CD4-positive, alpha-beta T cell treated with Interleukin-17A for 4 hours (primary cell): ENCODE measurements at regions not wholly inside any gene's neighbourhood (a gene's known extent, or its start where the extent isn't known, plus 50 kb on each side); places are given as distances from the start of the nearest gene placed in this dataset.

Experiments
- DNase-seq: peaks from one replicate; pipeline ENCODE4 v3.0.0-alpha.2; 2020; ENCODE audit warnings: mixed read lengths

DNA sequence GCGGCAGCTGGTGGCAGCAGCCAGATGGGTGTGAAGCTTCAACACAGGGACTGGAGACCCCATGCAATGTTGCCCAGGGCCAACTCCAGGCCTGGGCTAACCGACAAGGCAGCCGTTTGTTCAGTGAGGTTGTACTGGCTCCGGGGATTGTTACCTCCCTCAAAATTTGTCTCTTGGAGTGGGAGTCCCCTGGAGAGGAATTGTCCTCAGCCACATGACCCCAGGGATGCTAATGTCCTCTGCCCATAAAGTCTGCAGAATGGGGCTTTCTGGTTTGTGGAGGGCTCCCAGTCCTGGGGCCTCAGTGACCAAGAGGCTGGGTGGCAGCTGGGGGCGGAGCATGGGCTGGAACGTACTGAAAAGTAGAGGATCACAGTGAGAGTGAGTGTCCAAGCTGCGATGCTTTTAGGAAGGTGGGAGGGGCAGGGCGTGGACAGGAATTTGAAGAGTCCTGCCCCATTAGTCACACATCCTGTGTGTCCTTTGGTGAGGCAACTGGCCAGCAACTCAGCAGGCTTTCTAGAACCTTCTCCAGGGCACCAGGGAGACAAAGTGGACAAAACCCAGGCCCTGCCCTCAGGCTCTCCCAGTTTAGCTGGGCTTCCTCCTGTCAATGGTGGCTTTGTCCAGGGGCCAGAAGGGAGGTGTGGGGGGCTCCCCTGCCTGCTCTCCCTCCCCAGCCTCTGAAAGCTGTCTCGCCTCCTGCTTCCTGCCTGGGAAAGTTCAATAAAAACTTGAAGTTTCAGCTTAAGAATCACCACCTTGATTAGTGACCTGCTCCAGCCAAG, 114.0 kb downstream of the NSG2 start:
- DNase-seq = no peak

DNA sequence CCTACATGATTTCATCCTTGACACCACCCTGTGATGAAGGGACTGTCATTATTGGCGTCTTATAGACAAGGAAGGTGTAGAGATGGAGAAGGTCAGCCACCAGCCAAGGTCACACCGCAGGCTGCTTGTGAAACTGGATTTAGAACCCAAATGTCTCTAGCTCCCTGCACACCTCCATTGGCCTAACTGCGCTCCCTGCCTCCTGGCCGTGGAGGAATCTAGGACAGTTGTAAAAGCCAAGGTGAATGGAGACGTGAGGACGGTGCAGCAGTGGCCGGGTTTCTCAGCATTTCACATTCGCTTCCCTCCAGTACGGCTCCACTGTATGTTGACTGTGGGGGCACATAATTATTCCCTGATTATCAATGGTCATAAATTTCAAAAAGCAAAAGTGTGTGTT, 119.9 kb downstream of the NSG2 start:
- no peak for DNase-seq

- DNase-seq = no peak
Observed at GRCh38 chr5:174166231-174167079, 120.9 kb downstream of the NSG2 start.

- no peak for DNase-seq
Observed at GRCh38 chr5:174167080-174167910, 121.8 kb downstream of the NSG2 start.

DNA sequence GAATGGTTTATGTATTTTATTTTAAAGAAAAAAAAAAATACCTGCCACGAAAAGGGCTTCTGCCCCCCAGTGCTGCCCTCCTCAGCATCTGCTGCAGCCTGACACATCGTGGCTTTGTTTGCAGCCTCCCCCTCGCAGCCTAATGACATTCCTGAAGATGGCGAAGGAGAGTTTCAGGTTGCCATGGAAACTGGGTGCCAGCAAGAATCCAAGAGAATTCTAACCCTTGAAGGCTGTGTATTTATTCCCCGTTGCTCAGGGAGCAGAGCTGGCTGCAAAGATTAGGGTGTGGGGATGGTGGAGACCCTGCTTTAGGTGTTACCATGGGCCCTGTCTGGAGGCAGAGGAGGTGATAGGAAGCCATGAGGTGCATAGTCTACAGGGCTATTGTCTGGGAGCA, 126.6 kb downstream of the NSG2 start:
- DNase-seq = no peak

GRCh38 chr5:174172566-174172965, 127.1 kb downstream of the NSG2 start:
- DNase-seq = no peak

DNA sequence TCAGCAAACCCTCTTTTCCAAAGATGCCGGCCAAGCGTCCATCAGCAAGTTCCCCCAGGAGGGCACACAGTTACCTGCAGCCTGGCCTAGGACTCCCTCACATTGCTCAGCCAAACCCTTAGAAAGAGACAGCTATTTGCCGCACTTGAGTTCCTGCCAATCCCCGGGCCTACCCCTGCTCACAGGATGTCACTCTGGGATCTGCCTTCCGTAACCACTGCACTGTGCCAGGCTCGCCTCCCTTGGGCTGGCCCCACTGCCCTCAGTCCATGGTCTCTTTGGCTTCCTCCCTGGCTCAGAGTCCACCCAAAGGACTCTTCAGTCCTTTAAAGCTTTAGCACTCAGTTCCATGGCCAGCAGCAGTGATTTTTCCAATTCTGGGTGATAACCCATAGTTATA, 128.3 kb downstream of the NSG2 start:
- no peak for DNase-seq

DNA sequence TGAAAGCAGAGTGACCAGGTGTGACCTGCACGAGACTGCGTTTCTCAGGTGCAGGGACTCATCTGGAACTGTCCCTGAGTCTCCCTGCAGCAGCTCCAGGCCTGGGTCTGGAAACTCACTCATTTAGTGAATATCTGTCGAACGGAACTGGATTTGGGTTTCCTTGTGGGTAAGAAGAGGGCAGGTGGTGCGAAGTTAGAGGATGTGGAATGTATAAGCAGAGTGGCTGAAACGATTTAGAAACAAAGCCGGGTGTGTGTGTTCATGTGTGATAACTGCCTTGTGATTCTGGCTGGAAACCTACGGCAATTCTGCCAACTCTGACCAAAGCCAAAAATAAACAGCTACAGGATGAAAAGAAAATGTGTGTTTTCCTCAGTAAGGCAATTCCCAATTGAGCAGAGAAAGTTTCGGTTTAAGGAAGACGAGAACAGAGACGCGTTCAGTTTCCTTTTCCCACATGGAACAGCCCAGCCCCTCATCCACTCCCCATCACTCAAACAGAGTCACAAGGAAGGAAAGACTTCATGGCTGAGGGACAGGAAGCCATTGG, 130.3 kb downstream of the NSG2 start:
- DNase-seq = no peak

- no peak for DNase-seq
Observed at GRCh38 chr5:174176511-174176910, 131.0 kb downstream of the NSG2 start.

DNA sequence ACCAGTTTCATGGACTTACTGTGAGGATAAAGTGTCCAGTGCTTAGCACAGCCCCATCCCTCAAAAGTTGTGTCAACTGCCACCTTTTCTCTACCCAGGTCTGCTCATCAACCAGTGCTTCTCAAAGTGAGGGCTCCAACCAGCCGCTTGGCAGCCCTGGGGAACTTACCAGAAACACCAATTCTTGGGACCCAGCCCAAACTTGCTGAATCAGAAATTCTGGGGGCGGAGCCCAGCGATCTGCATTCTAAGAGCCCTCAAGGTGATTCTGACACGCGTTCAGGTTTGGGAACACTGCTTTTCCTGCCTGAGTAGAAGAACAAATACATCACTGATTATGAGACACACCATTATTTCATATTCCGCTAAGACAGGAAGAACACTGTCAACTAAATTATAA, 132.0 kb downstream of the NSG2 start:
- DNase-seq = no peak

DNA sequence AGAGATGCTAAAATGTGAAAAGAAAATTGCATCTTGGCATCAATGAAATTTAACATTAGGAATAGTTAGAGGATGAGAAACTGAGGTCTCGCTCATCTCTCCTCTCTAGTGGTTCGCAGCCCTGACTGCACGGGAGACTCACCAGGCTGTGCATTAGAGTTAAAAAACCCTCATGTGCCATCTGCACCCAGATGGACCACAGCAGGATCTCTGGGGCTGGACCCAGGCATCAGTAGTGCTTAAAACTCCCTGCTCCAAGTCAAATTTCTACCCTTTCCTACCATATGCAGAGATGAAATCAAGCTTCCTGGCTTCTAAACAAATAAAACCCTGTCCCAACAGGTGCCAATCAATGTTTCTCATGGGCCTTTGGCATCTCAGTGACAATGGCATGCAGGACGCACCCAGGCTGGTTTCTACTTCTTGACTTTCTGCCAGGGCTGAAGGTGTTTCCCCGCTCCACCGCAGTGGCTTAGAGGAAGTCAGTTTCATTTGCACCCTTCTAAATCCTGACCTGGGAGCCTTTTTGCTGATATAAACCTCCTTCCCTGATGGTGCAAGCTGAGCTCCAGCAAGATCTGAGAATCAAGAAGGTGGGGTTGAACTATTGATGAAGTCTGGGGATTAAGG, 132.6 kb downstream of the NSG2 start:
- DNase-seq = no peak

DNA sequence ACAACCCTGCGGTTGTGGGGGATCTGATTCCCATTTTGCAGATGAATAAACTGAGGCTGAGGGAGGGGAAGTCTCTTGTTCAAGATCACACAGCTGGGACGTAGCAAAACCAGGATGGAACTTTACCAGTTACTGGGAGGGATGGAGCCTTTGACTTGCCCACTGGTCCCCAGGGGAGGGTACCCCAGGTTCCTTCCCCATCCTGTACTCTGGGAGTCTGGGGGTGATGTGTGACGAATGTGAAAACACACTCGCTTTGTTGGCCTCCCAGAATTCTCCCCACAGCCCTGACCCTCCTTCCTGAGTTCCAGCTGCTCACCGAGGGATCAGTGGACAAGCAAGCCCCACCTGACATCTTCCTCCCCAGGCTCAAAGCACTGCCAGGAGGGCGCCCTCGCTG, 135.1 kb downstream of the NSG2 start:
- DNase-seq = no peak

DNA sequence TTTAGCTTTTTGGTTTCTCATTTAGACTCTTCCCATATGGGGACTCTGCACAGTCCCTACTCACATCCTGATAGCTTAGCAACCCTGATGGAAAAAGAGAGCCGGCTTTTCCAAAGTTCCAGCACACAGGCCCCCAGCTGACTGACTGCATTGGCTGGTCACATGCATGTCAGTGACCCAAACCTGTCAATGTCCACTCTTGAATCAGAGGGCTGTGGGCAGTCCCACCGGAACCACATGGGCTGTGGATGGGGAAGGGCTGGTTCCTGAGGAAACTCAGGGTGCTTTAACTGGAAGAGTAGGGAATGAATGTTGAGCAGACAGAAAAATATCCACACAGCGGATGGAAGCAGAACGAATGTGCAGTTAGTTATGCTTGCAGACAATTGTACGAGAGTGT, 136.6 kb downstream of the NSG2 start:
- no peak for DNase-seq

- DNase-seq = no peak
Observed at GRCh38 chr5:174183701-174184100, 138.2 kb downstream of the NSG2 start.

DNA sequence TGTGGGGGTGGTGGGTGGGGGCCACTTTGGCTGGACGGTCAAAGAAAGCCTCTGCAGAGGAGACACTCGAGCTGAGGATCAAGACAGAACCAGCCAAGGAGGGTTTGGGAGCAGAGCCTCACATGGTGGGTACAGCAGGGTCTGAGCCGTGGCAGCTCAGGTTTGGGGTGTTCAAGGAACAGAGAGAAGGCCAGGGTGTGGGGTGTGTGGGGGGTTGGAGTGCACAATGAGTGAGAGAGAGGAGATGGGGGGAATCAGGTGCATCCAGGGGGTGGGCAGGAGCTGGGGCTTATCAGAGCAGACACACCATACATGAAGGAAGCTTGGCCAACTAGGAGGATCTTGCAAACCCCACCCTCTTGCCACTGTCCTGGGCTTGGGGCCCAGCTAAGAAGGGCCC, 140.0 kb downstream of the NSG2 start:
- no peak for DNase-seq

DNA sequence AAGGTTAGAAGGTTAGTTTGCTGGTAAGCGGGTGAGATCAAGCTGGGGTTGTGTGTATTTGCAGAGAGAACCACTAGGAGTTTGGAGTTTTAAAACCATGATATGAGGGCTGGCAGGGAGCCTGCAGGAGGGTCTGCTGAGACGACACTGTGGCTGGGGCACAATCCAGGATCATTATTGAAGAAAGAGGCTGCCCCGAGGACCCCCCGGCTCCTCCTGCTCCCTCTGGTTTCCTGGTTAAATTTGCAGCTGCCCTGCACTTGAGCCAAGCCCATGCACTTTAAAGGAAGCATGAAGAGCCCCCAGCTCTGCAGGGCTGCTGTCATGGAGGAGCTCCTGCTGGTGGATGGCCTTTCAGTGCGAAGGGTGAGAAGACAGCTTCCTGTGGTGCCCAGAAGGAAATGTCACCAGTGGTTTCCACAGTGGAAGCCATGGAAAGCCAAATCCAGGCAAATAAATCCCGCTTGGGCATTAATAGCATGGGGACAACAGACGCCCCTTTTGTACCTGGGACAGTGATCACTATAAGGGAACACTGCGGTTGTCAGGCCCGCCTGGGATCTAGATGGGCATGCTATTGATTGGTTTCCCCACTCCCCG, 140.7 kb downstream of the NSG2 start:
- no peak for DNase-seq

DNA sequence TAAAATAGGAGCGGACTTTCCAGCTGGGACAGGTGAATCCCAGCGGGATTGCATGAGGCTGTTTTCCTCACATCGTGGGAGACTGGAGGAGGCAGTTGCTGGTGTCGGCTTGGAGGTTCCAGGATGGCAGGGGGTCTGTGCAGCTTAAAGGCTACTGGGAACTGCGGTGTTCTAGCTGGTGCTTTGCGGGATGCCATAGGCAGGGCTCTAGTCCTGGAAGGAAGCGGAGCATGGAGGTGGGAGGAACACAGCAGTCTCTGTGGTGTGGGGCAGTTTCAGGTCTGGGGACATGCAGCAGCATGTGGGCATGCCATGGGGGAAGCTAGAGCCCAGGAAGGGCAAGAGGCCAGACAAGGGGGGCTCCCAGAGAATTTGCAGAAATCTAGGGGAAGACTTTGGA, 141.5 kb downstream of the NSG2 start:
- no peak for DNase-seq

DNA sequence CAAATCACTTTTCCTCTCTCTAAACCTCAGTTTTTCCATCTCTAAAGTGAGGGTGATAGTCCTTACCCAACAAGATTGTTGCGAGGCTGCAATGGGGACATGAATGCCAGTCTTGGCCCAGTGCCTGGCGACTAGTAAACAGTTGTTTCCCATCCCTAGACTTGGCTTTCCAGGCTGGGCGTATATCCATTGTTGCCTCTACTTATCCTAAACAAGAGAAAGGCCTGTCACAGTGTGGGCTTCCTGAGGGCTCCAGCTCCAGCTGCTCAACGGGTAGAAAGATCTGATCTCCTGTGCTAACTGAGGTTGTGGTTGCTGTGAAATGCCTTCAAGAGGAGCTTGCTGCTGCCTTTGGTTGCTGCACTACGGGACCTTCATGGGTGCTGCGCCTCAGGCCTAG, 142.0 kb downstream of the NSG2 start:
- no peak for DNase-seq

GRCh38 chr5:174188295-174188694, 142.8 kb downstream of the NSG2 start:
- no peak for DNase-seq

GRCh38 chr5:174189654-174190541, 144.4 kb downstream of the NSG2 start:
- DNase-seq = no peak

DNA sequence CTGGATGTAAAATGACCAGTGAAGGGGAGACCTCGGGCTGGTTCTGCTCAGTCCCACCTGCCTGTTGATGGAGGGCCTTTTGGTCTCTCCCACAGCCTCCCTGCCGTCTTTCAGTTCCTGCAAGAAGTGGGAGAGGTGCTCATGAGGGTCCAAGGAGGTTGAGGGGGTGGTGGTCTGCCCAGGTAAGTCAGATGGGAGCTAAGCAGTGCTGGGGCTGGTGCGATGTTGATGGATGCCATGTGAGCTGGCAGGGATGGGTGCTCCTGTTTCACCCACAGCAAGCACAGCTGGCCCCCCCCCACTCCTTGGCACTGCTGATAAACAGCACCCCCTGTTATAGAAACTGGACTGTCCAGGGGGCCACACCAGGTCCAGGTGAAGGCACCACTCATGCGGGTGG, 145.6 kb downstream of the NSG2 start:
- DNase-seq = no peak
